ENCODE measurements at regions not wholly inside any gene's neighbourhood (a gene's known extent, or its start where the extent isn't known, plus 50 kb on each side); places are given as distances from the start of the nearest gene placed in this dataset.

- H3K4me3 ChIP-seq (replicated peaks in 1 of 2; ENCODE audit: low read depth in 2 of 2, low read length in 2 of 2): no peak overlapping the region
- TF ChIP-seq CTCF (IDR thresholded peaks at IDR 0.05; ENCODE audit: low read depth, low read length): no peak
- no peak for DNase-seq (ENCODE audit: low read depth in 2 of 2)
Observed at GRCh38 chr13:50188696-50189095, 173.5 kb downstream of the KCNRG start.

- TF ChIP-seq CTCF (IDR thresholded peaks at IDR 0.05; ENCODE audit: low read depth, low read length): no peak
- H3K4me3 ChIP-seq (replicated peaks in 1 of 2; ENCODE audit: low read depth in 2 of 2, low read length in 2 of 2): no peak overlapping the region
- DNase-seq (ENCODE audit: low read depth in 2 of 2): no peak
Observed at GRCh38 chr13:50189450-50189849, 174.2 kb downstream of the KCNRG start.

- no peak for TF ChIP-seq CTCF (IDR thresholded peaks at IDR 0.05; ENCODE audit: low read depth, low read length)
- no peak overlapping the region for H3K4me3 ChIP-seq (replicated peaks in 1 of 2; ENCODE audit: low read depth in 2 of 2, low read length in 2 of 2)
- no peak for DNase-seq (ENCODE audit: low read depth in 2 of 2)
Observed at GRCh38 chr13:50191004-50191403, 175.8 kb downstream of the KCNRG start.

- TF ChIP-seq CTCF (IDR thresholded peaks at IDR 0.05; ENCODE audit: low read depth, low read length): no peak
Observed at GRCh38 chr13:50192272-50192813, 177.1 kb downstream of the KCNRG start.

GRCh38 chr13:50195045-50195444 is 179.8 kb downstream of the KCNRG start:
- no peak overlapping the region for H3K4me3 ChIP-seq (replicated peaks in 1 of 2; ENCODE audit: low read depth in 2 of 2, low read length in 2 of 2)
- TF ChIP-seq CTCF (IDR thresholded peaks at IDR 0.05; ENCODE audit: low read depth, low read length): no peak
- DNase-seq (ENCODE audit: low read depth in 2 of 2): no peak

More at GRCh38 chr13:50192272-50192813, 177.1 kb downstream of the KCNRG start:
- no peak for DNase-seq (ENCODE audit: low read depth in 2 of 2)
- no peak overlapping the region for H3K4me3 ChIP-seq (replicated peaks in 1 of 2; ENCODE audit: low read depth in 2 of 2, low read length in 2 of 2)

GRCh38 chr13:50196118-50196517 is 180.9 kb downstream of the KCNRG start:
- no peak overlapping the region for H3K4me3 ChIP-seq (replicated peaks in 1 of 2; ENCODE audit: low read depth in 2 of 2, low read length in 2 of 2)
- TF ChIP-seq CTCF (IDR thresholded peaks at IDR 0.05; ENCODE audit: low read depth, low read length): no peak
- DNase-seq (ENCODE audit: low read depth in 2 of 2): no peak

GRCh38 chr13:50197705-50198104 is 182.5 kb downstream of the KCNRG start:
- peak in 1 of 2 donors; percentile 67 for DNase-seq (ENCODE audit: low read depth in 2 of 2)
- H3K4me3 ChIP-seq (replicated peaks in 1 of 2; ENCODE audit: low read depth in 2 of 2, low read length in 2 of 2): no peak overlapping the region
- TF ChIP-seq CTCF (IDR thresholded peaks at IDR 0.05; ENCODE audit: low read depth, low read length): no peak
